ENCODE measurements at regions not wholly inside any gene's neighbourhood (a gene's known extent, or its start where the extent isn't known, plus 50 kb on each side); places are given as distances from the start of the nearest gene placed in this dataset.
A peak's percentile ranks its signal among the peaks of the same experiment; 100 is the strongest.

DNA sequence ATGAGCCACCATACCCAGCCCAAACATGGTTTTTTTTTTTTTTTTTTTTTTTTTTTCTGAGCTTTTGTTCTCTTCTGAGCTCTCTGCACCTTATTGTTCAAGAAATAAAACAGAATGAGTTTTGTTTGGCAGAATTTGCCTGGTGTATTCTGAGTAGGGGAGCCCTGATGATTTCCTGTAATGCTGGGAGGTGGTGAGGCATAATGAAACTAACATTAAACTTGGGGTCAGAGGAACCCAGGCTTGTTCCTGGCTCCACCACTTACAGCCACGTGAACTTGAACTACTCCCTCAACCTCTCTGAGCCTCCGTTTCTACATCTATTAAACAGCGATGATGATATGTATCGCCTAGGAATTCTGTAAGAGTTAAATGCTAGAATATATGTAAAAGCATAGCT is 276.3 kb upstream of the CRY1 start:
- BruUV-seq (replicated peaks), result no TSS peak
- no peak for FAIRE-seq
- no peaks in the 10 kb centered on the region for H3K9me3 ChIP-seq (ENCODE audit: low read length)
- no peak overlapping the region for H3K4me3 ChIP-seq (replicated peaks in 1 of 3; ENCODE audit: insufficient read depth in 1 of 3, low read depth in 2 of 3, low read length in 3 of 3)
- H3K36me3 ChIP-seq (replicated peaks in 1 of 2; ENCODE audit: control insufficient read depth in 1 of 2, insufficient read depth in 2 of 2, low read length in 2 of 2), result no peaks in the 10 kb centered on the region
- H3K27ac ChIP-seq (ENCODE audit: extremely low read length, insufficient read depth, low read length), result no peak overlapping the region
- in situ Hi-C loops (cut with HindIII; ENCODE audit: extremely low pct_ligation_motif_present, low pct_unique_long_range_greater_than_20kb), result no loop called here
- TF ChIP-seq, protein P1, sequence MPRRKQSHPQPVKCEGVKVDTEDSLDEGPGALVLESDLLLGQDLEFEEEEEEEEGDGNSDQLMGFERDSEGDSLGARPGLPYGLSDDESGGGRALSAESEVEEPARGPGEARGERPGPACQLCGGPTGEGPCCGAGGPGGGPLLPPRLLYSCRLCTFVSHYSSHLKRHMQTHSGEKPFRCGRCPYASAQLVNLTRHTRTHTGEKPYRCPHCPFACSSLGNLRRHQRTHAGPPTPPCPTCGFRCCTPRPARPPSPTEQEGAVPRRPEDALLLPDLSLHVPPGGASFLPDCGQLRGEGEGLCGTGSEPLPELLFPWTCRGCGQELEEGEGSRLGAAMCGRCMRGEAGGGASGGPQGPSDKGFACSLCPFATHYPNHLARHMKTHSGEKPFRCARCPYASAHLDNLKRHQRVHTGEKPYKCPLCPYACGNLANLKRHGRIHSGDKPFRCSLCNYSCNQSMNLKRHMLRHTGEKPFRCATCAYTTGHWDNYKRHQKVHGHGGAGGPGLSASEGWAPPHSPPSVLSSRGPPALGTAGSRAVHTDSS (CRISPR knock-in tag; conservative IDR thresholded peaks at IDR 0.05), result no peak
- ATAC-seq, result no peak
- no peaks in the 10 kb centered on the region for H3K79me2 ChIP-seq (ENCODE audit: insufficient read depth, low read length)
- H3K27me3 ChIP-seq (ENCODE audit: control insufficient read depth in 1 of 2, insufficient read depth in 2 of 2, low read length in 2 of 2), result 0 out of 5 replicates have a peak, but pooled peaks cover 0 to 1% of the 10 kb centered on the region in 2 experiments
- POLR2A ChIA-PET, result no interaction called here
- CTCF ChIA-PET (ENCODE audit: low intra/inter-chr PET ratio, low total read pairs), result no interaction called here
- intact Hi-C loops (cut with micrococcal nuclease; ENCODE audit: unreplicated experiment), result no loop called here
- H3K4me1 ChIP-seq (ENCODE audit: insufficient read depth, low read length), result peaks cover 26% of the 10 kb centered on the region
- no peak overlapping the region for H3K4me2 ChIP-seq (ENCODE audit: low read depth, low read length)
- no peak overlapping the region for H3K9ac ChIP-seq (ENCODE audit: insufficient read depth, low read depth, low read length)
- no peak for DNase-seq (ENCODE audit: low spot score)
- H2AFZ ChIP-seq (ENCODE audit: low read length), result no peak overlapping the region
- H4K20me1 ChIP-seq (ENCODE audit: insufficient read depth, low read length), result no peaks in the 10 kb centered on the region
- WGBS (ENCODE audit: low lambda C conversion rate), result 86% methylated on average over 4 of the region's 4 CpGs

- in situ Hi-C loops (cut with HindIII; ENCODE audit: extremely low pct_ligation_motif_present, low pct_unique_long_range_greater_than_20kb) (no loop called here), intact Hi-C loops (cut with micrococcal nuclease; ENCODE audit: unreplicated experiment) (no loop called here)
- Histone ChIP-seq H4K20me1 (ENCODE audit: insufficient read depth, low read length) (no peaks in the 10 kb centered on the region), H3K36me3 (replicated peaks in 1 of 2; ENCODE audit: control insufficient read depth in 1 of 2, insufficient read depth in 2 of 2, low read length in 2 of 2) (no peaks in the 10 kb centered on the region), H3K27me3 (ENCODE audit: control insufficient read depth in 1 of 2, insufficient read depth in 2 of 2, low read length in 2 of 2) (0 out of 5 replicates have a peak, but pooled peaks cover 0 to 1% of the 10 kb centered on the region in 2 experiments), H2AFZ (ENCODE audit: low read length) (no peak overlapping the region), H3K9me3 (ENCODE audit: low read length) (no peaks in the 10 kb centered on the region), H3K79me2 (ENCODE audit: insufficient read depth, low read length) (no peaks in the 10 kb centered on the region), H3K4me3 (replicated peaks in 1 of 3; ENCODE audit: insufficient read depth in 1 of 3, low read depth in 2 of 3, low read length in 3 of 3) (no peak overlapping the region), H3K27ac (ENCODE audit: extremely low read length, insufficient read depth, low read length) (no peak overlapping the region), H3K4me2 (ENCODE audit: low read depth, low read length) (no peak overlapping the region), H3K4me1 (ENCODE audit: insufficient read depth, low read length) (peaks cover 31% of the 10 kb centered on the region), H3K9ac (ENCODE audit: insufficient read depth, low read depth, low read length) (no peak overlapping the region)
- POLR2A ChIA-PET, result no interaction called here
- CTCF ChIA-PET (ENCODE audit: low intra/inter-chr PET ratio, low total read pairs), result no interaction called here
- BruUV-seq (replicated peaks), result no TSS peak
- ATAC-seq (peak; percentile 37; the same call in 1 of the 3 replicates), FAIRE-seq (no peak), DNase-seq (ENCODE audit: low spot score) (no peak)
- 64% methylated on average over 4 of the region's 5 CpGs for WGBS (ENCODE audit: low lambda C conversion rate)
- TF ChIP-seq BCLAF1 (IDR thresholded peaks at IDR 0.05) (no peak), MTF2 (CRISPR knock-in tag; IDR thresholded peaks at IDR 0.05; ENCODE audit: borderline replicate concordance) (no peak), ADNP (CRISPR knock-in tag; IDR thresholded peaks at IDR 0.05) (no peak), GMEB2 (CRISPR knock-in tag; IDR thresholded peaks at IDR 0.05; ENCODE audit: low read depth) (no peak), ZNF30 (CRISPR knock-in tag; IDR thresholded peaks at IDR 0.05) (no peak), HDAC2 (CRISPR knock-in tag; IDR thresholded peaks at IDR 0.05) (no peak), ZNF121 (CRISPR knock-in tag; IDR thresholded peaks at IDR 0.05) (no peak), HOXD1 (CRISPR knock-in tag; IDR thresholded peaks at IDR 0.05) (no peak)
- TF ChIP-seq, protein P2, sequence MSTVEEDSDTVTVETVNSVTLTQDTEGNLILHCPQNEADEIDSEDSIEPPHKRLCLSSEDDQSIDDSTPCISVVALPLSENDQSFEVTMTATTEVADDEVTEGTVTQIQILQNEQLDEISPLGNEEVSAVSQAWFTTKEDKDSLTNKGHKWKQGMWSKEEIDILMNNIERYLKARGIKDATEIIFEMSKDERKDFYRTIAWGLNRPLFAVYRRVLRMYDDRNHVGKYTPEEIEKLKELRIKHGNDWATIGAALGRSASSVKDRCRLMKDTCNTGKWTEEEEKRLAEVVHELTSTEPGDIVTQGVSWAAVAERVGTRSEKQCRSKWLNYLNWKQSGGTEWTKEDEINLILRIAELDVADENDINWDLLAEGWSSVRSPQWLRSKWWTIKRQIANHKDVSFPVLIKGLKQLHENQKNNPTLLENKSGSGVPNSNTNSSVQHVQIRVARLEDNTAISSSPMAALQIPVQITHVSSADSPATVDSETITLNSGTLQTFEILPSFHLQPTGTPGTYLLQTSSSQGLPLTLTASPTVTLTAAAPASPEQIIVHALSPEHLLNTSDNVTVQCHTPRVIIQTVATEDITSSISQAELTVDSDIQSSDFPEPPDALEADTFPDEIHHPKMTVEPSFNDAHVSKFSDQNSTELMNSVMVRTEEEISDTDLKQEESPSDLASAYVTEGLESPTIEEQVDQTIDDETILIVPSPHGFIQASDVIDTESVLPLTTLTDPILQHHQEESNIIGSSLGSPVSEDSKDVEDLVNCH (CRISPR knock-in tag; IDR thresholded peaks at IDR 0.05), result no peak
Measured at GRCh38 chr12:107372229-107372658, 278.9 kb upstream of the CRY1 start.
